ENCODE measurements at regions not wholly inside any gene's neighbourhood (a gene's known extent, or its start where the extent isn't known, plus 50 kb on each side); places are given as distances from the start of the nearest gene placed in this dataset.

DNA sequence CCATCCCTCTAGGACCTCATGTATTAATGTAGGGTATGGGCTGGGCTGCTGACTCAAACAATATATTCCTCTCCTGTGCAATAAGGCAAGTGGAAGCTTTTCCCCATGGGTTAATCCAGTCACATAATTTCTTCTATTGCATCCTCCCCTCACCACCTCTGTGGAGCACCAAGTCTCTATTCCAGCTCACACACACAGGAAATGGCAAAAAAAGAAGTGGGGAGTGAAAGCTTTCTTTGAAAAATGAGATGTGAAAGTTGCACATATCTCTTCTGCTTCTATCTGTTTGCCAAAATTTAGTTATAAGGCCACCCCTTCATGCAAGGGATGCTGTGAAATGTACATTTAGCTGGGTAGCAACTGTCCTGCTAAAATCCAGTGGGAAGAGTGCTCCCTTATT lies 121.3 kb downstream of the CDC42EP3 start:
- no peak for DNase-seq

DNA sequence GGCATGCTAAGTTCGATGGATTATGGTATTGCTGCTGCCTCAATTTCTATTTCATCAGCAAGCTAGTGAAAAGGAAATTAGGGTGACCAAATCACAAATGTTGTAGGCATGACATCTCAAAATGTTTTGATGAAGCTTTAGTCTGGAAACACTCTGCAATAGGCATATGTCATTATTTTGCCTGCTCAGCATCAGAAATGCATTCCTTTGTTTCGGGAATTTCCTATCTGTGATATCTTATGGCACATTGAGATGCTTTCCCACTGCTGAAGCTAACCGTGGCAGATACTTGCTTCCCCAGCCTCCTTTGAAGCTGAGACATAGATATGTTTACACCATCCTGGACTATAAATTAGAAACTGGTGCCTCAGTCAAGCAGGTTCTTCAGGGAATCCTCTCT lies 119.7 kb downstream of the CDC42EP3 start:
- DNase-seq: no peak

DNA sequence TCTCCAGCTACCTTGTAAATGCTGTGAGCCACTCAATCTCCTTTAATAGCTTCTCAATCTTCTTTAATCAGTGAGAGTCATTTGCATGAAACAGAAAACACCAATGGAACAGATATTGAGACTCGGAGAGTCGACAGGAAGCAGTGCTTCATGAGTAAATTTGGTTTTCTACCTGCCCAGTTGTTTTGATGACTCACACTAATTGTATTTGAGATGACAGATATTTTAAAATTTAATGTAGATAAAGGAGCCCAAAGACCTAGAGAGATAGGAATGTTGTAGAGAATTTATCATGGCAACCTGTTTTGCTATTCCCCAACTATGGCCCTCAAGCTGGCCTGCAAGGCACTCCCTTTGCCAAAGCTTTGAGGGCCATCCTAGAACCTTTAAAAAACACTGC lies 119.1 kb downstream of the CDC42EP3 start:
- no peak for DNase-seq

DNA sequence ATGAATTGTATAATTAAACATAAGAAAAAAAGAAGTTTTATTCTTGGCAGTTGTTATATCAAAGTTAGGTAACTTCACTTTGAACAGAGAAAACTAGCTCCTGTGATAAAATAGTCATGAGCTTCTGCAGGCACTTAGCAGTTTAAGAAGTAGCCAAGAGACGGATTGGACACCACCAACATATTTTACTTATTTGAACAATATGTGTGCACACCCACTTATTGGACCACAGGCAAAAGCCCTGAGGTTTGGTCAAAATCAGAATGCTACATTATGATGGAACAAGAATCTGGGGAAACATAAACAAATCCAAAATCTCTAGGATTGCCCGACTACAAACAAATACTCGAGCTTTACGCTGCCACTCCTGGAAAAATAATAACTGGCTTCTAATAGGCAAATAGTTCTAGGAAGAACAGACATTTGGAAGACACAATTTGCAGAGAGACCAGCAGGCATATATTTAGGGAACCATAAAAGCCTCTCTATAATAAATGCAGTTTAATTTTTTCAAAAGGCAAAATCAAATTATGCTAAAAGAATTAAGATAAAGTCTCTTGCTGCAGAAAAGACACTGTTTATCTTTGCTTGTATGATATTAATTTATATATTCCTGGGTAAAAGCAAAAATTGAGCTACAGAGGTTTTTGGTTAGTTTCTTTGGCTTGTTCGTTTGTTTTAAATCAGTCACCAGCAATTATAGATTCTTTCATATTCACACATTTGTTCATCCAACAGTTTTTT lies 117.9 kb downstream of the CDC42EP3 start:
- no peak for DNase-seq

DNA sequence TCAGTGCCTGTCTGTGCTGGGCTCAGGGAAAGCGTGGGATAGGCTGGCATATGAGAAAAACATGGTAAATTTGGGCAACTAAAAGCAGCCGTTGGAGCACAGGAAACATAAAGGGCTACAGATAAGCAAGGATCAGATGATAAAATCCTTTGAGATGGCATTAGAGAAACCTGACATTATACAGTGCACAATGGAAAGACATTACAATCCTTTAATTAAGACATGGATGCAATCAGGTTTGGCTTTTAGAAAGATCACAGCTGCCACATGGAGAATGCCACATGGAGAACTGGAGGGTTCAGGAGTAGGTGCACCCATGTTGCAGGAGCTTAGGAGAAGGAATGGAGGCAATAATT lies 117.3 kb downstream of the CDC42EP3 start:
- DNase-seq: no peak

DNA sequence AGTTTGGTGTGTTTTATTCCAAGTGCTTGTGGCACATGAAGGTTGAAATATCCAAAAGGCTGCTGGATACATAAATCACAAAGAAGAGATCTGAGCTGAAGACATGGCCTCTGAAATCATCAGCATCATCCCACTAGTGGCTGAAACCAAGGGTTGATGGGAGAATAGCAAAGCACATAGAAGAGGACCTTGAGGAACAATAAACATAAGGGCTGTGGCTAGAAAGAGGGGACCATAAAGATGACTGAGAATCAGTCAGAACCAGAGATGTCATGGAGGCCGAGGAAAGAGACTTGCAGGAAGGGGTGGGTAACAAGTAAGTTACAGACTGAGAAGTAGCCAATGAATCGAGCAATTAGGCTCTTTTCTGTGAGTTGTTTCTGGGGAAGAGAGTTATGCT lies 116.8 kb downstream of the CDC42EP3 start:
- DNase-seq: no peak

DNA sequence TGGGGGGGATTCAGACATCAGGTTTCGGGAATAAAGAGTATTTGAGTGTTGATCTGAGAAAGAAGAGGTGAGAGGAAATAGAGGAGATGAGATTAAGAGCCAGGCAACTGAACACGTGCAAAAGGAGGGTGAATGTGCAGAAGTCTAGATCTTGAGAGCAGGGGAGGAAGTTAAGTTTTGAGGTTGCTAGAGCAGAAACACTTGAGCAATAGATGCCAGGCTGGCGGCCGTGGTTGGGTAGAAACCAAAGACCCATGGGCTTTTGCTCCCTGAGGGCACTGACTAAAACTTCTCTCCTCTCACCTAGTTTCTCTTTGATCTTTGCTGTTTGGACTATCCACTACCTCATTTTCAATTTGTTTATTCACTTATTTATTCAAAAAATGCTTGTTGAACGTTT lies 116.0 kb downstream of the CDC42EP3 start:
- DNase-seq: no peak

DNA sequence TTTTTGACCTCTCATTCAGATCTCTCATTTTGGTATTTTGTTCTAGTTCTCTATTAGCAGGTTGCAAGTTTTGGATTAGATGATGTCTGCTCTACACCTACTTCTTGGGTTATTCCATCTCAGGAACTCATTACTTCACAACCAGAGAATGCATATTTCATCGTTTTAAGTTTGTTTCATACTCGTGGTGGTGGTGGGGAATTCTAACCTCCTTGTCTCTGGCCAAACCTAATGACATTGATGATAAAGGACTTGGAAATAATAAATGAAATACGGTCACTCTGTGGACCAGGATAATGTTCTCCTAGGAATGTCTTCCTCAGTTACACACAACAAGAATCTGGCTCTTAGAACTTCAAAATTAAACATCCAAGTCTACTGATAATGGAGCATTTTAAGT lies 115.2 kb downstream of the CDC42EP3 start:
- no peak for DNase-seq

DNA sequence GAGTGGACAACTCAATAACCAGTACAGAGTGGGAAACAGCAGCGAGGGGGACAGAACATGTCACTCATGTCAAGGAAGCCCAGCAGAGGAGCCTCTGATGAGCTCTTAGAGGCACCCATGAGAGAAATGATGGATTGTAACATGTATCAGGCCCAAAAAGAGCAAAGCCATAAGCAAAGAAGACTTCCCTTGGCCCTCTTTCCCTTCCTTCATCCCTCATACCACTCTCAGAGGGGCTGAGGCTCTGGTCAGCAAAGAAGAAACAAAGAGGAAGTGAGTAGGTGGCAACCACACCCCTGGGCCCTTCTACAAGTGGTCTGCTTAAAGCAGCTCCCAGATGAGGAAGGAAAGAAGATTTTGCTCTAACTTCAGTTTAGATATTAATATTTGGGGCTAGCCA lies 112.8 kb downstream of the CDC42EP3 start:
- no peak for DNase-seq

DNA sequence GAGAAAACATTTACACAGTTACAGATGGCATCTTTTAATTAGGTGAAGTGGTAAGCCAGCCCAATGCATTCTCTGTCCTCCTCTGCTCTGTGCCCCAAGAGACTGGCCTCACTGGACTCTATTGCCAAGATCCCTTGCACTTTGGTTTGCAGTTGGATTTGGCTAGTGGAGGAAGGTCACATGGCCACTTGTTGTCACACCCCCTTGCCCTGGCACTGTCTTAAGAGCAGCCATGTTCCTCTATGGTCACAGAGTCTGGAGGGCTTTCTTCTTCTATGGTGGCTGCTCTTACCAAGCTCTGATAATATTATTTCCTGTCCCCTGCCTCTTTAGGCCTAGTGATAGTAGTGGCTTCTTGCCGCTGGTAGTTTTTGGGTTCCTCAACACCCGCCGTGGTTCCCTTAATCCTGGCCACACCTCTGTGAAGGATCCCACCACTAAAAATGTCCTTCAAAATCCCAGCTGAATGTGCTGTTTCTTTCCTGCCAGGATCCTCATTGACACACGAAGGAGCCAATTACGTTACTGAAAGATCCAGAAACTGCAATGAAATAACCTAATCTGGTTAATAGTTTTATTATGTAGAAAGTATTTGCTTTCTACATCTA lies 111.1 kb downstream of the CDC42EP3 start:
- DNase-seq: no peak

DNA sequence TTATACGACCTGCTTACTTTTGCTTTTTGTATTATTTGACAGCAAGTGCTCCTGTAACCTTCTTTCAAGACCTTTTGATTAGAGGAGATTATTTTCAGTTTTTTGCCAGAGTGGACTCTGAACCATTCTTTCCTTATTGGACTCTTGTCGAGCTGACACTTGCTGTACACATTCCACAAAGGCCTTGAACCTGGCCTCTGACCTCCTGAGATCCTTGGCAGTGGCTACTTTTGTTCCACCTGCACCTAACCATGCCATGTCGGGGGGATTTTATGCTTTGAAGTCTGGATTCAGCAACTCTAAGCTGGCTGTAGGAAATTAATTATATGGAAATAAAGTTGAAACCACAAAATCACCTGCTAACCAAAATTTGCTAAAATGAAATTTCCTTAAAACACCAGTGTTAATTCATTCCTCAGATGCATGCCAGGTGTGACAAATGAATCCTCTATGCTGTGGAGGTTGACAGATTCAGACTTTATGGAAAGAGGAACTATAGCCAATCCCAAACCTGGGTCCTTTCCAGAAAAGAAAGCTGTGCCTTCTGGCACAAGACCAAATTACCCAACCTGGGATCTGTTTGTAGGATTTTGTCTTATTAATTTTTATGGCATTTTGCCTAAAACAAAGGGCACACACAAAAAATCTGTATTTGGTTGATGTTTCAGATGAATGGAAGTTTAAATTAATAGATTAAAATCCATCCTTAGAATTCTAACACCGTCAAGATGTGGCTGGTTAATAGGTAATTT lies 110.4 kb downstream of the CDC42EP3 start:
- DNase-seq: no peak

DNA sequence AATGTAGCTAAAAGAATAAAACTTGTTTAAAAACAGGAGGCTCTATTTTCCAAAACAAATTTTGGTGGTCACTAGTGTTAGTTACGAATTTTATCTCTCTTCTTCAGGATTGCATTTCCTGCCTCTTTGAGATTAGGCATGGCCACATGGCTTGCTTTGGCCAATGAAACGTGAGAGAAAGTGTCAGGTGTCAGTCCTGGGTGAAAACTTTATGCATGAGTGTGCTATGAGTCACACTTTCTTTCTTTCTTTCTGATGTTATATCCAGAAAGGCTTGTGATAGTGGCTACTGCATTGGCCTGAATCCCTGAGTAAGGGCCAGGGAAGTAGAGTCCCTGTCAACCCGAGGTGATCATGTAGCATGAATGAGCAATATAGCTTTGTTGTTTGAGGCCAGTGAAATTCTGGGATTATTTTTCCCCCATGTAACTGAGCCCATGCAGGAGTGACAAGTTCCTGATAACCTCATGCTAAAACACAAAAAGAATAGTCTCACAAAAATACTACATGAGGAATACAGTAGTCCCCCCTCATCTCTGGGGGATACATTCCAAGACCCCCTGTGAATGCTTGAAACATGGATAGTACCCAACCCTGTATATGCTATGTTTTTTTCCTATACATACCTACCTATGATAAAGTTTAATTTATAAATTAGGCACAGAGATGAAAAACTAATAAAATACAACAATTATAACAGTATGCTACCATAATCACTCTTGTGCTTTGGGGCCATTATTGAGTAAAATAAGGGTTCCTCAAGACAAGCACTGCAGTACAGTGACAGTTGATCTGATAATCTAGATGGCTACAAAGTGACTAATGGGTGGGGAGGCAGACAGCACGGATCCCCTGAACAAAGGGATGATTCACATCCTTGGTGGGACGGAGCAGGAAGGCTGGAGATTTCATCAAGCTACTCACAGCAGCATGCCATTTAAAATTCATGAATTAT lies 109.5 kb downstream of the CDC42EP3 start:
- no peak for DNase-seq

DNA sequence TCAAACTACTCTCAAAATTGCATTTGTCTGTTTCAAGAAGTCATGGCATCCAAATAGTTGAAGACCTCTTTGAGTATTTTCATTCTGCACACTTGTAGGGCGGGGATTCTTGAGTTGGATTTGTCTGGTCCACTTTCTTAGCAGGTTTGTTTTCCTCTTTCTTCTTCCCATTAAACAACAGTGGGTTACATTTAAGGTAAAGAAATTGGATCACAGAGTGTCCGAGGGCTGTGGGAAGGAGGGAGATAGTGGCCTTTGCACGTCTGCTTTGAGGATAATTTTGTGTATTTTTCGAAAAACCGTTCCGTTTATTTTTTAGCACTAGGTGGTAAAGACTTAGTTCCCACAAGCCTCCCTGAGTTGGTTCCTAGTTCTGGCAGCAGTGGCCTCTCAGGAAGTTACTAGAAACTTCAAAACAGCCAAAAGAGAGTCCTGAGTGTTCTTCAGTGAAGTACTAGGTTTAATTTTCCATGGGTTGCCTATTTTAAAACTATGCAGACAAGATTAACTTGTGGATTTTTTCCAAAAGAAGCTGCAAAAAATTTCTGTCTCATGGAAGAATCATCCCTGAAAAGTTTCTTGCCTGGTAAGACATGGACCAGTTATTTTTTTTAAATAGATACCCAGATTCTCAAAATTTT lies 107.9 kb downstream of the CDC42EP3 start:
- no peak for DNase-seq

DNA sequence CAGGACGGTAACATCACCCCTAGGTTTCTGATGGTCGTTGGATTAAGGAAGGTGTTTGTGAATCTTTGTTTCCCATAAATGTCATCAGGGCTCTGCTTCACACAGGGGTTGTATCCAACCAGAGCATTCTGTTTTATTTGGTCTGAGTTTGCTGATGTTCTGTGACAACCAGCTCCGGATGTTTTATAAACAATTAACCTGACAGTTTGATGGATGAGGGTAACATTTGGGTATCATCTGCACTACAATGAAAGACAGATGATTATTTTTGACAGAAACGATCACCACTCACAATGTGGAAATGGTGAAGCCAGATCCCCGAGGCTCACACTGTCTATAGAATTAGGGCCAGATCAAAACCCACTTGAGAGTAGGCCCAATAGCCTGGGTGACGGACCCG lies 107.1 kb downstream of the CDC42EP3 start:
- no peak for DNase-seq

DNA sequence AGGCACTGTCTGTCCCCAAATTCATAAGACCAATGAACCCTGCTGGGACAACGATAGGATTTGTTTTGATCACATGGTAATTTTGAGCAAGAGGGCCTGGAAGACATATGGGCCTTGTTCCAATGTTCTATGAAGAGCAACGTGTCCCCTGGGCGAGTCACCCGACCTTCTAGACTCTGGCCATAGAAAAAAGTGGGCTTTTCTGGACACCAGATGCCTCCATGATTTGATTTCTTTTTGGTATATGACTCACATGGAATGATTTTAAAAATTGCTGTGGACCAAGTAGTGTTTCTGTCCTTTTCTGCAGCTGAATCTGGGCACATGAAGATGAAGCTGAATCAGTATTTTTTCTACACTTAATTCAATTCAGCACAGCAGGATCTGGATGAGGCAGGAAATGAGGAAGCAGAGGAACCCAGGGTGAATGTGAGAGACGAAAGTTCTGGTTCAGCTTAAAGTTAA lies 104.9 kb downstream of the CDC42EP3 start:
- DNase-seq: no peak

DNA sequence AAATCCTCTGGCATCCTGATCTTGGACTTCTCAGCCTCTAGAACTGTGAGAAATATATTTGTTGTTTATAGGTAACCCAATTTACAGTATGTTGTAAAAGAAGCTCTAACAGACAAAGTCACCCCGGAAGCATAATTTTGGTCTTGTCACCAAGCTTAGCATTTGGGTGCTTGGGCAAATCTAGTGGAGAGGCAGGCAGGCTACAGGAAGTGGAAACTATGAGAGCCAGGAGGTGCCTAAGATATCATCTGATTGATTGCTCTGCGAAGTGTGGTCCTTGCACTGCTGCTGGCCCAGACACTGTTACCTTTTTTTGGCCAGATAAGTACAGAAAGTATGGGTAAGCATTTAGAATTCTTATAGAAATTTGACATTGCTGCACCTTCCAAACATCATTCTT lies 102.9 kb downstream of the CDC42EP3 start:
- DNase-seq: no peak

DNA sequence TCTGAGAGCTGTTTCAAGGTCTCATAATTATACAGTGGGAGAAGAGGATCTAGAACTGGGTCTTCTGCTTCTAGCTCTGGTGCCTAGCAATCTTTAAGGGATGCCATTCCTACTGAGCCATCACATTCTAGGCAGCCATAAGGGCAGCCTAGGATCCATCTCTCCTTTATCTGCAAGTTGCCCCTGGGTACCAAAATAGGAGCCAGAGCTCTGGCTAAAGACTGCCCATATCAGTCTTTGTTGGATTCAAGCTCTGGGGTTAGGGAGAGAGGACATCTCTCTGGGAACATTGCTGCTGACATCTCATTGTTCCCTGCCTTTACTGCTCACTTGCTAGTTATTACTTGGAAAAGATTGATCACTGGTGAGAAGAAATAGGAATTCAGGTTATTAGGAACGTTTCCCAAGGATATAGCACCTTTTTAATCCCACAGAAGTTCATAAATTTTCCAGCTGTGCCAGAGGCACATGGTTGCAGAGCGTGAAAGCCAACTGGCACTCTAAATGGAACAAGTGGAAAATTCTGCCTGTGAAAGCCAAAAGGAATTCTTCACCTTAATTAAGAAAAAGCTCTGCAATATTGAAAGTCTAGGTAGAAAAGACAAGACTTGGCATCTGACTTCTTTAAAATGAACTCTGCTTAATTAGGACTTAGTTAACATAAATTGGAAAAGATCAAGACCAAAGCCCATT lies 102.2 kb downstream of the CDC42EP3 start:
- DNase-seq: no peak

DNA sequence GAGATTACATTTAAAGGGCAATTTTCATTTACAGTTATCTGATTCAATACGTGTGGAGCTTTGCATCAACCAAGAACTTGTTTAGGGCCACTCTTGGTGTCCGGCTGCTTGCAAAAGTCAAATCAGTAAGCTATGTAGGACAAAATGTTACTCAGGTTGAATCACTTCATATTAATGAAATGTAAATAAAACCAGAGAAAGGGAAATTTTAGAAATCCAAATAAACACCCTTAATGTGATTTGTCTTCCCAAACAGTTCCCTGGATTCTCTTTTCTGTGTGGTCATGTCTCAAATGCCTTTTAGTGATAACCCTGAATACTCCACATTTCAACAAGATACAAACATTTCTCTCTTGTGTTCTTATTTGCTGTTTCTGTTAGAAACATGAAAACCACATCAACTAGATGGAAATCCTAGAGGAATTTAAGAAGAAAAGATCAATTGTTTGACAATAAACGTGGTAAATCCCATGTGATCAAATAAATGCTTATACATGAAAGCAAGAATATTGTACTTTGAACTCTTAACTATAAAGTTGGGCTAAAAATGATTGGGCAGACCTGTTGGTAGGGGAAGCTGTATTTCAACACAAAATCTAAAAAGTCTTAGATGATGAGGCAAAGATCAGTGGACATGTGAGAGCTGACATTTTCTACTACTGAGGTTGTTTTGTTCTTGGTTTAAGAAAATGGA lies 101.3 kb downstream of the CDC42EP3 start:
- no peak for DNase-seq

DNA sequence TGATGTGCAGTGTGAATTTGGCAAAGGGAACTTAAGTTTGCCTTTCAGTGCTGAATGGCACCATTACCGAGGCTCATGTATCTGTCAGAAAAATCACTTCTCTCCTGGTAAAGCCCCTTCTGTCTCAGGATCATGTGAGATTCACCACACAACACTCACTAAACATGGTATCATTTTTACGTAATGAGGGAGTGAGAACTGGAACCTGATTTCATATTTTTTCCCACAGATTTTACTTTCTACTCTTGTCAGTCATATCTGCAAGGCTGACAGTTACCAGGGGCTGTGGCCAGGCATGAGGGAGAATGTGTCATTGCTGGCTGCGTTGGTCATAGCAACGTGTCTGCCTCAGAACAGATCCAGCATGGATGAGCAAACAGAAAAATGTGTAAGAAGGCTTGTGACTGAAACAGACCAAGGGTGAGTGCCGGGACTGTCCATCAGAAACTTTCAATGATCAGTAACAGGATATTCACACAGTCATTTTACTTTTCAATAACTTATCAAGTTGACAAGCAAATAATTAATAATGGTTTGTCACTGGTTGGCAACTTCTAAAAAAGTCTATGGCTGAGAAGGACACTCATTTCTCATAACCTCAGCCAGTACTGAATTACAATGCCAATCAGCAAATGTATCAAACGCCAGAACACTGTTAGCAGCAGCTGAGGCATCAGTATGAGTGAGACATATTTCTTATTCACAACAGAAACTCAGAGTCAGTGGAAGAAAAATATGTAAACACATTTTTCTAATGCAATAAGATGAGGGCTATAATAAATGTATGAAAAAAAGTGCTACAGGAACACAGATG lies 100.5 kb downstream of the CDC42EP3 start:
- no peak for DNase-seq

DNA sequence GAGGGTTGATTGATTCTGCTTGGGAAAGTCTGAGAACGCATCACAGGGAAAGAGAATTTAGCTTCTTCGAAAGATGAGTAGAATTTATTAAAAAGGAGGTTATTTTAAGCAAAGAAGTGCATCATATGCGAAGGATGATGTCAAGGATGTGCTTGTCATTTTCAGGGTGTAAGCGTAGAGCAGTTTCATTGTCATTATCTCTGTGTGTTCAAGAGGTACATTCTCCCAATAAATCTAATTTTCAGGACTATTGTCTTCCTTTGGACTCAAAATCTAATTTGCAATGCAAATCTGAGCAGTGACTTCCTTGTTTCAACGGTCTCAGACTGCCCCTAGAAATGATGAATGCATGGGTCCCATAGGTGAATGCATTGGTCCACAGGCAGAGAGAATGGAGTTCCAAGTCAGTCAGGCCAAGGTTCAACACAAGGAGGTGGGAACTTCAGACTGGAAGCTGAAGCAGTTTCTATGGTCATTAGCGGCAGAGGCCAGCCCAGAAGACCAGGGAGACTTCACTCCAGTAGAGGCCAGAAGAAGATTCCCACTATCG lies 99.8 kb downstream of the CDC42EP3 start:
- DNase-seq: no peak

Data from activated CD4-positive, alpha-beta T cell treated with anti-CD3 and anti-CD28 coated beads for 1 hour (primary cell).